ENCODE measurements at regions not wholly inside any gene's neighbourhood (a gene's known extent, or its start where the extent isn't known, plus 50 kb on each side); places are given as distances from the start of the nearest gene placed in this dataset.
"Not testable (repeated sequence)": the region's sequence is repeated elsewhere in the genome, so short reads cannot be mapped to it uniquely, and the experiment has no call there.

GRCh38 chr5:88092358-88092757, 176.3 kb downstream of the TMEM161B start:
- no peak for DNase-seq (ENCODE audit: low spot score)

- DNase-seq (ENCODE audit: low spot score) = no peak
Observed at GRCh38 chr5:88090506-88090905, 178.1 kb downstream of the TMEM161B start.

GRCh38 chr5:88089719-88090390, 178.8 kb downstream of the TMEM161B start:
- peak; percentile 22 for DNase-seq (ENCODE audit: low spot score)

GRCh38 chr5:88085462-88085861, 183.2 kb downstream of the TMEM161B start:
- DNase-seq (ENCODE audit: low spot score) = no peak

GRCh38 chr5:88081877-88082276, 186.8 kb downstream of the TMEM161B start:
- DNase-seq (ENCODE audit: low spot score) = no peak

- no peak for DNase-seq (ENCODE audit: low spot score)
Observed at GRCh38 chr5:88063813-88064212, 204.8 kb downstream of the TMEM161B start.

GRCh38 chr5:88060194-88060593, 208.5 kb downstream of the TMEM161B start:
- DNase-seq (ENCODE audit: low spot score) = no peak

GRCh38 chr5:88058625-88059024, 210.0 kb downstream of the TMEM161B start:
- no peak for DNase-seq (ENCODE audit: low spot score)

- not testable (repeated sequence) for DNase-seq (ENCODE audit: low spot score)
Observed at GRCh38 chr5:88052468-88052867, 216.2 kb downstream of the TMEM161B start.

GRCh38 chr5:88051148-88051547, 217.5 kb downstream of the TMEM161B start:
- no peak for DNase-seq (ENCODE audit: low spot score)

GRCh38 chr5:88049737-88050136, 218.9 kb downstream of the TMEM161B start:
- DNase-seq (ENCODE audit: low spot score) = no peak

GRCh38 chr5:88049156-88049555, 219.5 kb downstream of the TMEM161B start:
- DNase-seq (ENCODE audit: low spot score) = no peak

- peak; percentile 25 for DNase-seq (ENCODE audit: low spot score)
Observed at GRCh38 chr5:88045931-88046461, 222.6 kb downstream of the TMEM161B start.

GRCh38 chr5:88045165-88045564, 223.5 kb downstream of the TMEM161B start:
- DNase-seq (ENCODE audit: low spot score) = peak; percentile 12

- no peak for DNase-seq (ENCODE audit: low spot score)
Observed at GRCh38 chr5:88034520-88034919, 234.1 kb downstream of the TMEM161B start.

- DNase-seq (ENCODE audit: low spot score) = no peak
Observed at GRCh38 chr5:88033191-88033590, 235.5 kb downstream of the TMEM161B start.

- DNase-seq (ENCODE audit: low spot score) = no peak
Observed at GRCh38 chr5:88029011-88029410, 239.6 kb downstream of the TMEM161B start.

GRCh38 chr5:88021141-88021540, 247.5 kb downstream of the TMEM161B start:
- no peak for DNase-seq (ENCODE audit: low spot score)

- not testable (repeated sequence) for DNase-seq (ENCODE audit: low spot score)
Observed at GRCh38 chr5:88014984-88015383, 253.7 kb downstream of the TMEM161B start.

GRCh38 chr5:88000877-88001276, 267.8 kb downstream of the TMEM161B start:
- no peak for DNase-seq (ENCODE audit: low spot score)

GRCh38 chr5:87997662-87998061, 271.0 kb downstream of the TMEM161B start:
- DNase-seq (ENCODE audit: low spot score) = no peak

GRCh38 chr5:87966213-87966612, 302.4 kb downstream of the TMEM161B start:
- DNase-seq (ENCODE audit: low spot score) = no peak

GRCh38 chr5:87954121-87954520, 314.5 kb downstream of the TMEM161B start:
- DNase-seq (ENCODE audit: low spot score) = no peak

- DNase-seq (ENCODE audit: low spot score) = no peak
Observed at GRCh38 chr5:87951661-87952060, 317.0 kb downstream of the TMEM161B start.

Measured in cerebellar cortex (tissue), 1 donor.